ENCODE measurements at regions not wholly inside any gene's neighbourhood (a gene's known extent, or its start where the extent isn't known, plus 50 kb on each side); places are given as distances from the start of the nearest gene placed in this dataset.
"Not testable (repeated sequence)": the region's sequence is repeated elsewhere in the genome, so short reads cannot be mapped to it uniquely, and the experiment has no call there.

GRCh38 chr2:210730672-210731071, 174.3 kb downstream of the CPS1 start:
- no peak for DNase-seq

- not testable (repeated sequence) for DNase-seq
Observed at GRCh38 chr2:210746826-210747225, 190.4 kb downstream of the CPS1 start.

GRCh38 chr2:210752532-210752931, 196.1 kb downstream of the CPS1 start:
- DNase-seq, result no peak

GRCh38 chr2:210753386-210753785, 197.0 kb downstream of the CPS1 start:
- DNase-seq, result no peak

- no peak for DNase-seq
Observed at GRCh38 chr2:210756855-210757254, 200.5 kb downstream of the CPS1 start.

GRCh38 chr2:210762604-210763588, 206.5 kb downstream of the CPS1 start:
- DNase-seq, result no peak

- DNase-seq, result no peak
Observed at GRCh38 chr2:210768329-210768910, 212.0 kb downstream of the CPS1 start.

- no peak for DNase-seq
Observed at GRCh38 chr2:210776756-210777155, 220.4 kb downstream of the CPS1 start.

GRCh38 chr2:210782222-210782621, 225.8 kb downstream of the CPS1 start:
- DNase-seq, result no peak

- DNase-seq, result not testable (repeated sequence)
Observed at GRCh38 chr2:210787831-210788230, 231.4 kb downstream of the CPS1 start.

GRCh38 chr2:210792000-210792399, 235.6 kb downstream of the CPS1 start:
- no peak for DNase-seq

GRCh38 chr2:210795506-210795905, 239.1 kb downstream of the CPS1 start:
- DNase-seq, result no peak

GRCh38 chr2:210798180-210798579, 241.8 kb downstream of the CPS1 start:
- no peak for DNase-seq

GRCh38 chr2:210814251-210815025, 258.0 kb downstream of the CPS1 start:
- DNase-seq, result no peak

- DNase-seq, result no peak
Observed at GRCh38 chr2:210816769-210817168, 260.4 kb downstream of the CPS1 start.

- DNase-seq, result no peak
Observed at GRCh38 chr2:210818473-210818872, 262.1 kb downstream of the CPS1 start.

- no peak for DNase-seq
Observed at GRCh38 chr2:210833403-210833802, 277.0 kb downstream of the CPS1 start.

GRCh38 chr2:210839034-210839433, 282.6 kb downstream of the CPS1 start:
- DNase-seq, result no peak

GRCh38 chr2:210839450-210839849, 283.1 kb downstream of the CPS1 start:
- DNase-seq, result peak; percentile 30

- no peak for DNase-seq
Observed at GRCh38 chr2:210842896-210843295, 286.5 kb downstream of the CPS1 start.

- DNase-seq, result no peak
Observed at GRCh38 chr2:210844016-210844415, 287.6 kb downstream of the CPS1 start.

GRCh38 chr2:210859314-210859713, 302.9 kb downstream of the CPS1 start:
- no peak for DNase-seq

GRCh38 chr2:210860276-210860675, 303.9 kb downstream of the CPS1 start:
- peak; percentile 61 for DNase-seq

Data from NCI-H1436 treated with DMSO at 0.1 percent for 48 hours (cell line).